ENCODE measurements at regions not wholly inside any gene's neighbourhood (a gene's known extent, or its start where the extent isn't known, plus 50 kb on each side); places are given as distances from the start of the nearest gene placed in this dataset.

DNA sequence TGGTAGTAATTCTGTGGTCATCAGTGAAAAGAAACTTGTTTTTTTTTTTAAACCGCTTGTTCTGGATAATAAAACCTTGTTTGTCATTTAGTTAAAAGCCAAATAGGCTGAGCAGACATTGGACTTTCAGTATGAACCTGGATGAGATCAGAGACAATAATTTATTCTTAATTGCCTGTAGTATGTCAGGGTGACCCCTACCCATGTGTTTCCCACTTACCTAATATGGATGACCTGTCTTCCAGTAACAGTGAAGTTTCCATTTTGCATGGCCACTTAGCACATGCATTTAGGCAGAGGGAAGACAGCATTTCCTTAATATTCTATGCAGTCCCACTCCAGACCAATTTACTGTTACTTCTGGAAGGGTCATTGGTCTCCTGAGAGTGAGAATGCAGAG is 87.6 kb upstream of the CFAP20DC start:
- Histone ChIP-seq H3F3A (ENCODE audit: insufficient read depth, low read length) (no peaks in the 10 kb centered on the region), H3K4me1 (ENCODE audit: low read length) (no peaks in the 10 kb centered on the region), H3K9ac (ENCODE audit: low read length) (no peak overlapping the region), H3K9me3 (replicated peaks; ENCODE audit: insufficient read depth, low read length) (no peaks in the 10 kb centered on the region), H2AFZ (ENCODE audit: low read length) (no peak overlapping the region), H4K20me1 (ENCODE audit: insufficient read depth, low read length) (no peaks in the 10 kb centered on the region), H3K27ac (ENCODE audit: low read length) (no peak overlapping the region), H3K9me2 (replicated peaks; ENCODE audit: insufficient read depth, low read length) (no peaks in the 10 kb centered on the region), H3K27me3 (replicated peaks; ENCODE audit: insufficient read depth, low read length) (no peaks in the 10 kb centered on the region), H3K36me3 (replicated peaks; ENCODE audit: insufficient read depth, low read length) (no peaks in the 10 kb centered on the region), H3K4me2 (ENCODE audit: low read depth, low read length) (no peak overlapping the region), H3K79me2 (ENCODE audit: low read length) (no peaks in the 10 kb centered on the region), H3K4me3 (ENCODE audit: low read length) (no peak overlapping the region)
- DNase-seq, result no peak
- TF ChIP-seq EZH2 (optimal IDR thresholded peaks at IDR 0.05; ENCODE audit: low read depth, low read length) (no peak), EZH2phosphoT487 (IDR thresholded peaks at IDR 0.05; ENCODE audit: low read length) (no peak)
- TF ChIP-seq, protein P1, sequence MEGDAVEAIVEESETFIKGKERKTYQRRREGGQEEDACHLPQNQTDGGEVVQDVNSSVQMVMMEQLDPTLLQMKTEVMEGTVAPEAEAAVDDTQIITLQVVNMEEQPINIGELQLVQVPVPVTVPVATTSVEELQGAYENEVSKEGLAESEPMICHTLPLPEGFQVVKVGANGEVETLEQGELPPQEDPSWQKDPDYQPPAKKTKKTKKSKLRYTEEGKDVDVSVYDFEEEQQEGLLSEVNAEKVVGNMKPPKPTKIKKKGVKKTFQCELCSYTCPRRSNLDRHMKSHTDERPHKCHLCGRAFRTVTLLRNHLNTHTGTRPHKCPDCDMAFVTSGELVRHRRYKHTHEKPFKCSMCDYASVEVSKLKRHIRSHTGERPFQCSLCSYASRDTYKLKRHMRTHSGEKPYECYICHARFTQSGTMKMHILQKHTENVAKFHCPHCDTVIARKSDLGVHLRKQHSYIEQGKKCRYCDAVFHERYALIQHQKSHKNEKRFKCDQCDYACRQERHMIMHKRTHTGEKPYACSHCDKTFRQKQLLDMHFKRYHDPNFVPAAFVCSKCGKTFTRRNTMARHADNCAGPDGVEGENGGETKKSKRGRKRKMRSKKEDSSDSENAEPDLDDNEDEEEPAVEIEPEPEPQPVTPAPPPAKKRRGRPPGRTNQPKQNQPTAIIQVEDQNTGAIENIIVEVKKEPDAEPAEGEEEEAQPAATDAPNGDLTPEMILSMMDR (IDR thresholded peaks at IDR 0.05; ENCODE audit: low read length), result no peak

DNA sequence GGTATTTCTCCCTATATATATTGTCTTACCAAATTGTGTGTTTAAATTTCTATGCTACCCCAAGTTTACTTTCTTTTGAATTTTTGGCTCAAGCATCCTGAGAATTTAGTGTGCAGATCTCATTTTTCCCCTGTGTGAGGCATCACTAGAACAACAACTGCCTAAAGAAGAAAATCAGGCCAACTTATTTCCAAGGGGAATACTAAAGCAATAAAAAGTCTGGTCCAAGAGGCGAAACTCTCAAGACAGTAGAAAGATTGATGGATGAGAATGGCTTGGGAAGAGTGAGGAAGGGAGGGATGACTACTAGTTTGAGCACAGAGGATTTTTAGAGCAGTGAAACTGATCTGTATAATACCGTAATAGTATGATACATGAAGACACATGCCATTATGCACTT is 86.3 kb upstream of the CFAP20DC start:
- H3K27me3 ChIP-seq (replicated peaks; ENCODE audit: insufficient read depth, low read length), result no peaks in the 10 kb centered on the region
- no peak overlapping the region for H3K27ac ChIP-seq (ENCODE audit: low read length)
- H3K79me2 ChIP-seq (ENCODE audit: low read length), result no peaks in the 10 kb centered on the region
- H3K4me2 ChIP-seq (ENCODE audit: low read depth, low read length), result no peak overlapping the region
- no peak overlapping the region for H3K4me3 ChIP-seq (ENCODE audit: low read length)
- H3K9me3 ChIP-seq (replicated peaks; ENCODE audit: insufficient read depth, low read length), result no peaks in the 10 kb centered on the region
- no peaks in the 10 kb centered on the region for H4K20me1 ChIP-seq (ENCODE audit: insufficient read depth, low read length)
- no peaks in the 10 kb centered on the region for H3K9me2 ChIP-seq (replicated peaks; ENCODE audit: insufficient read depth, low read length)
- H2AFZ ChIP-seq (ENCODE audit: low read length), result no peak overlapping the region
- no peak overlapping the region for H3K9ac ChIP-seq (ENCODE audit: low read length)
- no peaks in the 10 kb centered on the region for H3K4me1 ChIP-seq (ENCODE audit: low read length)
- no peaks in the 10 kb centered on the region for H3F3A ChIP-seq (ENCODE audit: insufficient read depth, low read length)
- H3K36me3 ChIP-seq (replicated peaks; ENCODE audit: insufficient read depth, low read length), result no peaks in the 10 kb centered on the region
- TF ChIP-seq, protein P1 (IDR thresholded peaks at IDR 0.05; ENCODE audit: low read length), result no peak
- TF ChIP-seq EZH2 (optimal IDR thresholded peaks at IDR 0.05; ENCODE audit: low read depth, low read length) (no peak), EZH2phosphoT487 (IDR thresholded peaks at IDR 0.05; ENCODE audit: low read length) (no peak)
- DNase-seq, result no peak

DNA sequence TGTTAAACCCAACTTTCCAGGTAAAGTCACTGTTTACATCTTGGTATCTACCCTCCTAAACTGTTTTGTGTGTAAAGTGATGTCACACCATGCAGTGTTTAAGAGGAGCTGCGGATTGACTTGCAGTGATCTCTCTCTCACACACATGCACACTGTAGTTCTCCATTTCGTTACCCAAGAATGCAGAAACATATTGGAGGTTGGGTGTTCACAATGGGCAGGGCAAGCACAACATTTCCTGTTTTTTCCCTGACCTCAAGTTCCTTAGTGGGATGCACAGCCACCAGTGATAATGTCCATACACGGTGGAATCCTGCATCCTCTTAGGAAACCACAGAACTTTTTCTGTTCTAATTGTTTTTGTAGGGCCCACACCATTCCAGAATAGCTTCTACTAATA is 85.3 kb upstream of the CFAP20DC start:
- H3K4me2 ChIP-seq (ENCODE audit: low read depth, low read length), result no peak overlapping the region
- H3F3A ChIP-seq (ENCODE audit: insufficient read depth, low read length), result no peaks in the 10 kb centered on the region
- TF ChIP-seq, protein P1 (IDR thresholded peaks at IDR 0.05; ENCODE audit: low read length), result no peak
- TF ChIP-seq EZH2 (optimal IDR thresholded peaks at IDR 0.05; ENCODE audit: low read depth, low read length) (no peak), EZH2phosphoT487 (IDR thresholded peaks at IDR 0.05; ENCODE audit: low read length) (no peak)

More for the DNA sequence above, 85.3 kb upstream of the CFAP20DC start:
- no peaks in the 10 kb centered on the region for H3K36me3 ChIP-seq (replicated peaks; ENCODE audit: insufficient read depth, low read length)
- H3K27ac ChIP-seq (ENCODE audit: low read length), result no peak overlapping the region
- no peak for DNase-seq
- no peak overlapping the region for H2AFZ ChIP-seq (ENCODE audit: low read length)
- H3K27me3 ChIP-seq (replicated peaks; ENCODE audit: insufficient read depth, low read length), result no peaks in the 10 kb centered on the region
- H4K20me1 ChIP-seq (ENCODE audit: insufficient read depth, low read length), result no peaks in the 10 kb centered on the region
- no peak overlapping the region for H3K9ac ChIP-seq (ENCODE audit: low read length)
- H3K4me3 ChIP-seq (ENCODE audit: low read length), result no peak overlapping the region
- H3K9me3 ChIP-seq (replicated peaks; ENCODE audit: insufficient read depth, low read length), result no peaks in the 10 kb centered on the region
- H3K79me2 ChIP-seq (ENCODE audit: low read length), result no peaks in the 10 kb centered on the region
- H3K4me1 ChIP-seq (ENCODE audit: low read length), result no peaks in the 10 kb centered on the region
- no peaks in the 10 kb centered on the region for H3K9me2 ChIP-seq (replicated peaks; ENCODE audit: insufficient read depth, low read length)

Measured in MM.1S (cell line).